H9 (cell line): ENCODE measurements at regions not wholly inside any gene's neighbourhood (a gene's known extent, or its start where the extent isn't known, plus 50 kb on each side); places are given as distances from the start of the nearest gene placed in this dataset.

Source experiments
- DNase-seq: peaks from one replicate; pipeline ENCODE4 v3.0.0-alpha.2; 2017
- H2AFZ ChIP-seq: one replicate; pipeline ENCODE4 v1.6.1; 2013; ENCODE audit warnings: mild to moderate bottlenecking, low read length, control low read depth, moderate library complexity
- H2AK5ac ChIP-seq: 2 replicates; pipeline ENCODE4 v1.6.1; 2013; ENCODE audit warnings: low read length, control low read depth, mixed read lengths; ENCODE audit not compliant: insufficient read length
- H2BK120ac ChIP-seq: one replicate; pipeline ENCODE4 v1.6.1; 2013; ENCODE audit warnings: low read depth, mild to moderate bottlenecking, low read length, control low read depth, inconsistent platforms; ENCODE audit not compliant: poor library complexity, severe bottlenecking
- H2BK12ac ChIP-seq: 2 replicates; pipeline ENCODE4 v1.6.1; 2013; ENCODE audit warnings: low read length, control low read depth, mixed read lengths, low read depth; ENCODE audit not compliant: insufficient read length
- H2BK15ac ChIP-seq: 2 replicates; pipeline ENCODE4 v1.6.1; 2013; ENCODE audit warnings: low read depth, low read length, control low read depth
- H2BK20ac ChIP-seq: one replicate; pipeline ENCODE4 v1.6.1; 2013; ENCODE audit warnings: low read depth, mild to moderate bottlenecking, low read length, control low read depth, inconsistent platforms; ENCODE audit not compliant: poor library complexity, severe bottlenecking
- H2BK5ac ChIP-seq: 2 replicates; pipeline ENCODE4 v1.6.1; 2013; ENCODE audit warnings: low read length, control low read depth, mixed read lengths; ENCODE audit not compliant: insufficient read length
- H3K14ac ChIP-seq: 2 replicates; pipeline ENCODE4 v1.6.1; 2013; ENCODE audit warnings: low read length, control low read depth; ENCODE audit not compliant: insufficient read depth
- H3K18ac ChIP-seq: 2 replicates; pipeline ENCODE4 v1.6.1; 2013; ENCODE audit warnings: low read depth, mild to moderate bottlenecking, mixed read lengths, low read length, control low read depth; ENCODE audit not compliant: insufficient read length
- H3K23ac ChIP-seq: 2 replicates; pipeline ENCODE4 v1.6.1; 2013; ENCODE audit warnings: low read length, control low read depth, mixed read lengths, low read depth; ENCODE audit not compliant: insufficient read length
- H3K23me2 ChIP-seq: 2 replicates; pipeline ENCODE4 v1.6.1; 2013; ENCODE audit warnings: low read depth, mild to moderate bottlenecking, mixed read lengths, low read length, control low read depth; ENCODE audit not compliant: insufficient read length, poor library complexity, severe bottlenecking
- H3K27ac ChIP-seq: 2 replicates; pipeline ENCODE4 v1.5.1; 2013; ENCODE audit warnings: low read length, control low read depth, mixed read lengths, low read depth; ENCODE audit not compliant: insufficient read length
- H3K27me3 ChIP-seq: 2 replicates; pipeline ENCODE4 v1.6.1; 2013; ENCODE audit warnings: low read length, control low read depth, inconsistent platforms; ENCODE audit not compliant: insufficient read depth
- H3K4ac ChIP-seq: 2 replicates; pipeline ENCODE4 v1.6.1; 2013; ENCODE audit warnings: low read depth, mild to moderate bottlenecking, control low read depth, inconsistent platforms, low read length, moderate library complexity
- H3K4me1 ChIP-seq: 2 replicates; pipeline ENCODE4 v1.6.1; 2013; ENCODE audit warnings: low read length, control low read depth, inconsistent platforms; ENCODE audit not compliant: insufficient read depth
- H3K4me2 ChIP-seq: 2 replicates; pipeline ENCODE4 v1.6.1; 2013; ENCODE audit warnings: low read length, control low read depth, mixed read lengths; ENCODE audit not compliant: insufficient read length, insufficient read depth
- H3K56ac ChIP-seq: 2 replicates; pipeline ENCODE4 v1.6.1; 2013; ENCODE audit warnings: low read depth, mild to moderate bottlenecking, mixed read lengths, low read length, control low read depth; ENCODE audit not compliant: insufficient read length
- H3K79me1 ChIP-seq: 2 replicates; pipeline ENCODE4 v1.6.1; 2013; ENCODE audit warnings: low read depth, mild to moderate bottlenecking, moderate library complexity, low read length, control low read depth, inconsistent platforms; ENCODE audit not compliant: insufficient read depth, poor library complexity, severe bottlenecking
- H3K79me2 ChIP-seq: 2 replicates; pipeline ENCODE4 v1.6.1; 2013; ENCODE audit warnings: low read length, control low read depth, inconsistent platforms; ENCODE audit not compliant: insufficient read depth
- H3K9ac ChIP-seq: 2 replicates; pipeline ENCODE4 v1.6.1; 2013; ENCODE audit warnings: low read length, control low read depth, mixed read lengths; ENCODE audit not compliant: insufficient read length; ENCODE audit errors: extremely low read depth
- H3K9me3 ChIP-seq: one replicate; pipeline ENCODE4 v1.6.1; 2013; ENCODE audit warnings: low read depth, low read length, inconsistent platforms; ENCODE audit not compliant: control insufficient read depth
- H3T11ph ChIP-seq: one replicate; pipeline ENCODE4 v1.6.1; 2013; ENCODE audit warnings: mild to moderate bottlenecking, low read length, control low read depth, inconsistent platforms
- H4K20me1 ChIP-seq: one replicate; pipeline ENCODE4 v1.6.1; 2013; ENCODE audit not compliant: control insufficient read depth, insufficient read length, insufficient read depth
- H4K5ac ChIP-seq: 2 replicates; pipeline ENCODE4 v1.6.1; 2013; ENCODE audit warnings: low read depth, mild to moderate bottlenecking, mixed read lengths, low read length, control low read depth; ENCODE audit not compliant: insufficient read length
- H4K8ac ChIP-seq: replicated peaks from 2 replicates; pipeline ENCODE4 v1.6.1; 2013; ENCODE audit warnings: low read length, control low read depth, mixed read lengths, low read depth; ENCODE audit not compliant: insufficient read length
- H4K91ac ChIP-seq: 2 replicates; pipeline ENCODE4 v1.6.1; 2013; ENCODE audit warnings: low read depth, mild to moderate bottlenecking, moderate library complexity, mixed read lengths, low read length, control low read depth; ENCODE audit not compliant: insufficient read length
- H3K27ac Mint-ChIP-seq, 3 experiments: 2 replicates in 2 of 3; 3 replicates in 1 of 3; pipeline ENCODE4 v1.8.0; 2020 to 2021; ENCODE audit warnings: mixed read lengths in 3 of 3, mild to moderate bottlenecking in 1 of 3, moderate library complexity in 1 of 3
- H3K27me3 Mint-ChIP-seq: 2 replicates; pipeline ENCODE4 v1.8.0; 2021; ENCODE audit warnings: low read depth, mild to moderate bottlenecking, moderate library complexity, mixed read lengths
- H3K36me3 Mint-ChIP-seq, 3 experiments: 2 replicates in 2 of 3; 3 replicates in 1 of 3; pipeline ENCODE4 v1.8.0; 2020 to 2021; ENCODE audit warnings: low read depth in 3 of 3, mixed read lengths in 3 of 3; ENCODE audit not compliant: insufficient read depth in 1 of 3
- H3K4me1 Mint-ChIP-seq, 2 experiments: 2 replicates each; pipeline ENCODE4 v1.8.0; 2020; ENCODE audit warnings: mixed read lengths in 2 of 2
- H3K4me3 Mint-ChIP-seq, 2 experiments: 2 replicates in 1 of 2; 3 replicates in 1 of 2; pipeline ENCODE4 v1.8.0; 2020 to 2021; ENCODE audit warnings: mild to moderate bottlenecking in 2 of 2, mixed read lengths in 2 of 2, moderate library complexity in 1 of 2
- H3K9me3 Mint-ChIP-seq, 2 experiments: 2 replicates in 1 of 2; 3 replicates in 1 of 2; pipeline ENCODE4 v1.8.0; 2020; ENCODE audit warnings: mild to moderate bottlenecking in 2 of 2, mixed read lengths in 2 of 2, moderate library complexity in 1 of 2
- WGBS: extraction: QIAGEN DNeasy Blood & Tissue Kit; methylation state at CpG from one replicate; pipeline ENCODE4 v1.1.7; 2013; ENCODE audit warnings: missing lambda C conversion rate, low lambda C conversion rate, mixed read lengths; ENCODE audit not compliant: insufficient read length; ENCODE audit errors: extremely low coverage; 5-methylcytosine and 5-hydroxymethylcytosine counted together
- TF ChIP-seq, protein P1 (sequence below): fragments of 200-600 bp; sonication (generic); conservative IDR thresholded peaks from 3 replicates; pipeline ENCODE4 v1.8.0; 2021; ENCODE audit warnings: antibody characterized with exemption, mild to moderate bottlenecking

- H3K9me3 ChIP-seq = no peaks in the 10 kb centered on the region
- H3K4me3 Mint-ChIP-seq = no peak overlapping the region
These were observed 427.6 kb downstream of the IPO8 start for GRCh38 chr12:30268041-30268440.

More at GRCh38 chr12:30268041-30268440, 427.6 kb downstream of the IPO8 start:
- no peak overlapping the region for H4K5ac ChIP-seq
- H4K20me1 ChIP-seq = no peaks in the 10 kb centered on the region
- no peaks in the 10 kb centered on the region for H3K79me1 ChIP-seq
- H3K27ac ChIP-seq = no peak overlapping the region
- no peak overlapping the region for H2BK5ac ChIP-seq
- no peaks in the 10 kb centered on the region for H3K4me1 Mint-ChIP-seq
- H2BK20ac ChIP-seq = no peak overlapping the region
- WGBS = no CpG with 5 or more reads among the region's 2 CpGs
- no peak overlapping the region for H2BK12ac ChIP-seq
- no peak overlapping the region for H3T11ph ChIP-seq
- H2AK5ac ChIP-seq = no peak overlapping the region
- no peak for DNase-seq
- H3K36me3 Mint-ChIP-seq = peaks cover 5 to 13% (median 11%) of the 10 kb centered on the region in 3 experiments
- H3K9ac ChIP-seq = no peak overlapping the region
- no peak overlapping the region for H3K23ac ChIP-seq
- no peaks in the 10 kb centered on the region for H3K79me2 ChIP-seq
- no peak overlapping the region for H4K91ac ChIP-seq
- no peak overlapping the region for H3K27ac Mint-ChIP-seq
- H3K27me3 ChIP-seq = no peaks in the 10 kb centered on the region
- peaks cover 7 to 13% of the 10 kb centered on the region in 2 experiments for H3K9me3 Mint-ChIP-seq
- no peak overlapping the region for H3K14ac ChIP-seq
- H3K4me1 ChIP-seq = no peaks in the 10 kb centered on the region
- H3K4me2 ChIP-seq = no peak overlapping the region
- H3K18ac ChIP-seq = no peak overlapping the region
- H4K8ac ChIP-seq = no peak overlapping the region
- no peak overlapping the region for H3K56ac ChIP-seq
- no peaks in the 10 kb centered on the region for H3K23me2 ChIP-seq
- H2AFZ ChIP-seq = no peak overlapping the region
- H2BK15ac ChIP-seq = no peak overlapping the region
- no peak overlapping the region for H2BK120ac ChIP-seq
- no peaks in the 10 kb centered on the region for H3K27me3 Mint-ChIP-seq
- no peak overlapping the region for H3K4ac ChIP-seq
- TF ChIP-seq, protein P1, sequence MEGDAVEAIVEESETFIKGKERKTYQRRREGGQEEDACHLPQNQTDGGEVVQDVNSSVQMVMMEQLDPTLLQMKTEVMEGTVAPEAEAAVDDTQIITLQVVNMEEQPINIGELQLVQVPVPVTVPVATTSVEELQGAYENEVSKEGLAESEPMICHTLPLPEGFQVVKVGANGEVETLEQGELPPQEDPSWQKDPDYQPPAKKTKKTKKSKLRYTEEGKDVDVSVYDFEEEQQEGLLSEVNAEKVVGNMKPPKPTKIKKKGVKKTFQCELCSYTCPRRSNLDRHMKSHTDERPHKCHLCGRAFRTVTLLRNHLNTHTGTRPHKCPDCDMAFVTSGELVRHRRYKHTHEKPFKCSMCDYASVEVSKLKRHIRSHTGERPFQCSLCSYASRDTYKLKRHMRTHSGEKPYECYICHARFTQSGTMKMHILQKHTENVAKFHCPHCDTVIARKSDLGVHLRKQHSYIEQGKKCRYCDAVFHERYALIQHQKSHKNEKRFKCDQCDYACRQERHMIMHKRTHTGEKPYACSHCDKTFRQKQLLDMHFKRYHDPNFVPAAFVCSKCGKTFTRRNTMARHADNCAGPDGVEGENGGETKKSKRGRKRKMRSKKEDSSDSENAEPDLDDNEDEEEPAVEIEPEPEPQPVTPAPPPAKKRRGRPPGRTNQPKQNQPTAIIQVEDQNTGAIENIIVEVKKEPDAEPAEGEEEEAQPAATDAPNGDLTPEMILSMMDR = no peak
